ENCODE measurements at regions not wholly inside any gene's neighbourhood (a gene's known extent, or its start where the extent isn't known, plus 50 kb on each side); places are given as distances from the start of the nearest gene placed in this dataset.

DNA sequence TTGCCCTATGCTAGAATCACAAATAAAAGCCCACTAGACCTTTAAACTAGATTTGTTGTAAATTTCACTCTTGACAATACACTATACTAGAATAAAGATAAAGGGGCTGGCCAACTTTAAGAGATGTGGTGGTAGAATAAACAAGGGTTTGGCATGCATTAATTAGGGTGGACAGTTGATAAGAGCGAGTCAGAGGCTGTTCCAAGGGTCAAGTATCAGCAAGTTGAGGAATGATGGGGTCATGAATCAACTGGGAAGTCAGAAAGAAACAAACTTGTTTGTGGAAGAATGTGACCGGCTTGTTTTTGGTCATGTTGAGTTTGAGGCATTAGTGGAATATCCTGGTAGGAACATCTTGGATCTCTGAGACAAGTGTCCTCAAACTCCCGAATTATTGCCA, 398.3 kb upstream of the TNP1 start:
- DNase-seq: no peak

DNA sequence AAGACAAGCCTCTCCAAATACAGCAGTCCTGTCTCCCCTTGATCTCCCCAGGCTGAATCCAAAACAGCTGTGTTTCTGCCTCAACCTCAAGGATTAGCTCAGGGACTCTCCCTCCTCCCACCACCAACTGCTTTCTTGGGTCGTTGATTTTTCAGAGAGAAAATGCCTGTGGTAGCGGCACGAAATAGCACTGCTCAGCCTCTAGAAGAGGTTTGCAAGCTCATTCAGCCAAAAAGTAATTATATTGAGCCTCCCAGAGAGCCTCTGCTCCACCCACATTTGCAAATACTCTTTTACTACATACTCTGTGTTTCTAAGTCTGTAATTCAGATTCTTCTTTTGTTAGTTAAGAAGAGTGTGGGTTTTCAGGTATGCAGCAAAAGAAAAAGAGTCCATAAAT, 396.4 kb upstream of the TNP1 start:
- DNase-seq: no peak

DNA sequence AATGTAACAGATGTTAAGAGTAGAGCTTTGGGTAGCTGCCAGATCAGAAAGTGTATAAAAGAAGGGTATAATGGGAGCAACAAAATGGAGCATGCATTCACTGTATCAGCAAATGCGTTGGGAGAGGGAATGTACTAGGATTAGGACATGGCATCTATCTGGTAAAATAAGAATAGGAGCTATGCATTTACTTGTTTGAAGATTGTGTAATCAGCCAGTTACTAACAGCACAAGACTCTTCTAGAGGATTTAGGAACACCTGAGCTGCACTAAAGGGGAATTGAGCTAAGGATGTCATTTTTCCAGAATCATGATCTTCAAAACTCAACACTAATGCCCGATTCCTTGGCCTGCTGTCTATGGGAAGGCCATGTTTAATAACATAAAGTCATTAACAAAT, 394.2 kb upstream of the TNP1 start:
- no peak for DNase-seq

DNA sequence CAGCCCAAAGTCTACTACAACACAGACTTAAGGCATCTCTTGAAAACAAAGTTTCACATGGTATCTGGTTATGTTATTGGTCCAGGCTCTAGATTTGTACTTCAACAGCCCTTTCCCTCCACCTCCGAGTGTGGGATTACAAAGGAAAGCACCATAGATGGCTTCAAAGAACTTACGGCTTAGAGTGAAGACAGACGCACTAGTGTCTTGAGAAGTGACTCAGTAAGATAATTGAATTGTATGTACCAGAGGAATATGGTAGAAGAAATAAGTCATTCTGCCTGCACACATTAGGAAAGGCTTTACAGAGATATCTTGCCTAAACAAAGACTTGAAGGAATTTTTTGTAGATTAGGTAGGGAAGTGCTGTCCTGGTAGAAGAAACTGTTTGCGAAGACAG, 392.3 kb upstream of the TNP1 start:
- no peak for DNase-seq

DNA sequence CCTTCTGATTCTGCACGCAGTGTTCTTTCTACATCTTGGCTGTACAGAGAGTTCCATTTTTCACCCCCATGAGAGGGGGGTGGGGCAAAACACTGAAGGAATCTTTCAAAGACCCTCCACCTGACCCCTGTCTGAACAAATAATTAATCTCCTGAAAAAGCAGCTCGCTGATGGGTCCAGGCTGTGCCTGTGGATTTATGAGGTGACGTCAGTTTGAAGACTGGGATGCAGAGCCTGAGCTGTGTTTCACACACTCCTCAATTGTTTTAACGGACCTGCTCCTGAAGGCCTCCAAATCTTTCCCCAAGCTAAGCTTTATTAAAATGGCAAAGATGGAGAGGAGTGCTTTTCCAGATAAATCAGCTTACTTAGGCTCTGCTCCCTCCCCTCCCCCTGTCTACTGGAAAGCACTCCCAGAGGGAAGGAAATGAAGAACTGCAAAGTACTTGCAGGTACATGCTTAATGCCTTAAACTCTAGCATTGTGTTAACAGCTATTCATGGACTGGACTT, 390.2 kb upstream of the TNP1 start:
- DNase-seq: no peak

DNA sequence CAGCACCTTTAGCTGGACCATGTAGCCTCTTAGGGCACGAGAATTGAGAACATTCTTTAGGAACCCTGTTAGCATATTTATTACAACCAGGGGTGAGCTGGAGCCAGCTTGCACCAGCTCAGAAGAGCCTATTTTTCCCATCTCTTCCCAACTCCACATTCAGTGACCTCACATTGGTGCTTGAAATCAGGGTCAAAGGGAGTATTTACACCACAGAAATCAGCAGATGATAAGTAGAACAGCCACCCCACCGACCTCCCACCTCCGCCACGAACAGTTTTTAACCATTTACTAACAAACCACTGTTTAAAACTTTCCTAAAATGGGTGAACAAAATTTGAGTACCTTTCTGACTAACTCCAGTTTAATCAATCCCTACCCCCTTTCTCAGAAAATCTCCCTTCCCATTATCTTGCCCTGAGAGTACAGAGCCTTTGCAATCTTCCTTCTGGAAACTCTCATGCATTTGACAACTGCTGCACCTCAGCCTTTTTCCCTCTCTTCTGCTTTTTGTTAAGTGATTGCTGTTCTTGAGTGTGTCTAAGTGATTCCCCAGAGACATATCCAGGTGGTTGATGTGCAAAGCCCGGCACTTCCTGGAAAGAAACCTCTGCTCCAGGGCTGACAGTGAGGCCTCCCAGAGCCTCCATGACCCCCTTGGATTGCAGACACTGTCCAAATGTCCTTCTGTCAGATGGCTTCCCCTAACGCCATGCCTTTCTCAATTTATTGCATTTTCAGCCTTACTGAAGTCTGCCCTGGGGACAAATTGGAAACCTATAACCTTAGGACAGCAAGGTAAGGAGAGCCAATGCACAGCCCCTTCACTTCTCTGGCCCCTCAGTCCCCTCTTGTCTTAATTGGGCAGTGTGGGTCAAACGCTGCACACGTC, 389.5 kb upstream of the TNP1 start:
- DNase-seq: no peak

DNA sequence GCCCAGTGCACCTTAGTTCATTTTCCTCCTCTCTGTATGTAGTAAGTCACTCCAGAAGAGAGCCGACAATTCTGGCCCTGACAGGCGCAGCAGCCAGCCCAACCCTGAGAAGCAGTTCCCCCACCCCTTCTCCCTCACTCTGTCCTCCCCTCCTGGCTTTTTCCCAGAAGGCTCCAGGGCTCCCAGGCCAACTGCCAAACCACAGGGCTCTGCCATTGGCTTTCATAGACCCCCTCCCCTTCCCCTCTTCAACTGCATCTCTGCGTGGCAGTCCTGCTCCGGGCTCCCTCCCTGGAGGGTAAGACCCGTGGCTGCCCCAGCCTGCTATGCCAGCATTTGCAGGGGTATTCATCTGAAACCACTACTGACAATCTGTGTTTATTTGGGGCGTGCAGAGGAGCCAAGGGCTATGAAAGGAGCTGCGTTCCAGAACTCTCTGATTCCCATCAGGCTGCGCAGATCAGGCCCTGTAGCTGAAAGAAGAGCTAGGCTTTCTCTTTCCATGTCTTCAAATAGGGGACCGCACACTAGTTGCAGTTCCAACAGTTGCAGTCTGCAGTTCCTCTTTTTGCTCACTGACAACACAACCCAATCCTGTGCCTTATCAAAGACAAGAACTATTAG, 388.6 kb upstream of the TNP1 start:
- no peak for DNase-seq

DNA sequence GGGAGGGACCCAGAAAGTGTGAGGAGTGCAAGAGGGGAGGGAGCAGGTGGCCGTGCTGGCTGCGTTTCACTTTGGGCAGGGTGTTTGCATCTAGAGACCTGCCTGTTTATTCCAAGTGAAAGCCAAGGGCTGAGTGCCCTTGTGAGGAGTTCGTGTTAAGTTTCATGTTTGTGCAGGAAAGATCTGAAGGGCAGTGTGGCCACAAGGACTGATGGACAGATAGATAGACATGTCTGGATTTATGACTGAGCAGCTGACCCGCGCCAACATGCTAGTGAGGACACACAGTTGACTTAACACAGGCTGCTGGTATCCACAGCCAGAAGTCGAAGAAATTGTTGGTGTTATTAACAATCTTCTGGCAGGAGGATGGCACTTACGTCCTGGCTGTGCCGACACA, 387.6 kb upstream of the TNP1 start:
- no peak for DNase-seq

DNA sequence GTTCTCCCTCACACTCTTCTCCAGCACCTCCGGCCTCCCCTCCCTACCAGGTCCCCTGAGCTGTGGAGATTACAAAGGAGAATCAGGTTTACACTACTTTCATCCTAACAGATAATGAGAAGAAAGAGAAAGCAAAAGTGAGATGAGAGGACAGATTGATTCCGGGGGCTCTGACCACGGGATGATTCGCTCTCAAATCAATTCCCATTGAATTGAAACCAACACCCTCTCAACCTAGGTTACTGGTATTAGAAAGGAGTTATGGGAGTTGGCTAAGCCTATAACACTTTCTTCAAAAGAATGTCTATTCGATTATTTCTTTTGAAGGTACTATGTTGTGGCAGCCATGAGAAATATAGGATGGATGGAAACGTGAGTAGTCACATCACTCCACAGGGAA, 386.2 kb upstream of the TNP1 start:
- DNase-seq: no peak

DNA sequence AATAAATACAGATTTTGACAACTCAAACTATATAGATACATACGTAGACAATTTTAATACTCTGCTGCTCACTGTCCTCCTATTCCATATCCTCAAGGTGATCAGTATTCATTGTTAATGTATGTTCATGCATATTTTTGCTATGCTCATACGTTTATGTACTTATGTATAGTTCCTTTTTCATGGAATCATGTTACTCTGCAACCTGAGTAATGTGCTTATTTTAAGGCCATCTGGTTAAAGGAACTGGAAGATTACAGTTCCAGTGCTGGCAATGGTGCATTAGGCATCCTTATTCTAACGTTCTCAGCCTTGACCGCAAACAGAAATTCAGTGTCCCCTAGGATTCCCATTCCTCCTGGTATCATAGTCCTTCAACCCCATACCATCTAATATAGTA, 385.0 kb upstream of the TNP1 start:
- no peak for DNase-seq

DNA sequence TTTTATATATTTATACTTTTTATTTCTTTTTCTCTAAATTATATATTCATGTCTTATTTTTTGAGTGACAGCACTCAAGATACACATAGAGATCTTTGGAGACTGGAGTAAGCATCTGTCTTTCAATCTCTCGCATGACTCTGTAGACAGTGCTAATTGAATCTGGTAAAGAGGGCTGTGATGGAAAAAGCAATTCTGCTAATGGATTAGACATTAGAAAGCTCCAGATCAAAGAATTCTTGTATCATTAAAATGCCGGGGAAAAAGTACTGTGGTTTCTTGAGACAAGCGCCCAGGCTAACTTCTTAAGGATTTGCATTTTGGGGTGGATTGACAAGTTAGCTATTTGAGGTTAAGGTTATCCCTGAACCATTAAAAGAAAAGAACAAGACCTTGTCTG, 383.1 kb upstream of the TNP1 start:
- DNase-seq: no peak

DNA sequence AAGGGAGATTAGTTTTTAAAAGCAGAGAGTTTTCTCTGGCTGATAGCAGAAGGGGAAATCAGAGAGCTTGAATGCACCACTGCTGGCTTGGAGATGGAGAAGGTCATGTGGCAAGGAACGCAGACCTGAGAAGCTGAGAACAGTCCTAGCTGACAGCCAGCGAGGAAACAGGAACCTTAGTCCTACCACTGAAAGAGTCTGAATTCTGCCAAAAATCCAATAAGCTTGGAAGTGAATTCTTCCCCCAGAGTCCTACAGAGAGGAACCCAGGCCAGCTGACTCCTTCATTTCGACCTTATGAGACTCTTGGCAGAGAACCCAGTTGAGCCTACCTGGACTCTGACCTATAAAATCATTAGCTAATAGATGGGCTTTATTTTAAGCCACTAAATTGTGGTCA, 371.9 kb upstream of the TNP1 start:
- no peak for DNase-seq

DNA sequence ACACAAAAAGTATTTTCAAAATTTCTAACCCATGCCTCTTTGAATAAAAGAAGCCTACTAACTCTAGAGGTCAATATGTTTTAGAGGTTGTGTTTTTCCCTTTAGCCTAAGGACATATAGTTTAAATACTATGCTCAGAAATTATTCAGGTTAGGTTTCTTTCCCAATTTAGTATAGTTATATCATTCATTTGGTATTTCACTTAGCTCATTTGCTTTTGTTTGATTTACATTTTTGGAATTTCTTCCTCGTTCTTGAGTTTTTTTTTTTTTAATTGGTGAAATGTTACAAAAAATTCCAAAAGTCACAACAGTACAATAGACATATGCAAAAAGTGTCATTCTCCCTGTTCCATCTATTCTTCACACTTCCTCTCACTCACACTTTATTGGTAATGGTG, 371.3 kb upstream of the TNP1 start:
- DNase-seq: no peak

DNA sequence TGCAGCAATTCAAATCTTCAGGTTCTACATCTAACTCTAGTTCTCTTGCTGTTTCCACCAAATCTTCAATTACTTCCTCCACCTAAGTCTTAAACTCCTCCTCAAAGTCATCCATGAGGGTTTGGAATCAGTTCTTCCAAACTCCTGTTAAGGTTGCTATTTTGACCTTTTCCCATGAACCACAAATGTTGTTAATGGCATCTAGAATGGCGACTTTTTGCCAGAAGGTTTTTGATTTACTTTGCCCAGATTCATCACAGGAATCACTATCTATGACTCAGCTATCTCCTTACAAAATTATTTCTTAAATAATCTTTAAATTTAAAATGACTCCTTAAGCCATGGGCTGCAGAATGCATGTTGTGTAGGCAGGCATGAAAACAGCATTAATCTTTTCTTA, 368.9 kb upstream of the TNP1 start:
- no peak for DNase-seq

DNA sequence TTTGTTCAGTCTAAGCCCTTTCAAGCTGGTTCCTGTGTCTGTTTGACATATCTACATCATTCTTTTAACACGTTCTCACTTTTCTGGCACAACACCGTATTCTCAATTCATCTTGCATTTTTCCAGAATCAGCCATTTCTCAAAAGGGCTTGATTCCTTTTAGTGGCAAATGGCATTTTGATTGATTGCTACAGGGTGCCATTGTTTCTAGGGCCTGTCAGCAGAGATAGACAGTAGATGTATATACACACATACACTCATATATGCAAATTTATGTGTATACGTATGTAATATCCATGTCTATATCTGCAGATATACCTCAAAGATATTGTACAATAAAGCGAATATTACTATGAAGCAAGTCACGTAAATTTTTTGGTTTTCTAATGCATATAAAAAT, 367.9 kb upstream of the TNP1 start:
- DNase-seq: no peak

DNA sequence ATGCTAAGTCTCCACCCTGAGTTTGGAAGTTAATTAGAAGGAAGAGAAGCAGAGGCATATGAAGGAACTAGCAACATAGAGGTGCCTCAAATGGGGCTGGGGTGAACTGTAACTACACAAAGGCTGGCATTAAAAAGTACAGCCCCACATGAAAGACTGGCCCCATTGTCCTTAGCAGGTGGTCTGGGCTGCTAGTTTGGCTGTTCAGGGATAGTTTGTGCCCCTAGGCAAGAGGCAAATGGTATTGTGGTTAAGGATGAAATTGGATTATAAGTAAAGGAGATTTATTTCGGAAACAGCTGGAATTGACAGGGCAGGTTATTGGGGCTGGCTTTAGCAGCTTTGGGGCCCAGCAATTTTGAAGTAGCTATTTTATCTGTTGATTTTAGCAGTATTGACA, 365.7 kb upstream of the TNP1 start:
- no peak for DNase-seq

DNA sequence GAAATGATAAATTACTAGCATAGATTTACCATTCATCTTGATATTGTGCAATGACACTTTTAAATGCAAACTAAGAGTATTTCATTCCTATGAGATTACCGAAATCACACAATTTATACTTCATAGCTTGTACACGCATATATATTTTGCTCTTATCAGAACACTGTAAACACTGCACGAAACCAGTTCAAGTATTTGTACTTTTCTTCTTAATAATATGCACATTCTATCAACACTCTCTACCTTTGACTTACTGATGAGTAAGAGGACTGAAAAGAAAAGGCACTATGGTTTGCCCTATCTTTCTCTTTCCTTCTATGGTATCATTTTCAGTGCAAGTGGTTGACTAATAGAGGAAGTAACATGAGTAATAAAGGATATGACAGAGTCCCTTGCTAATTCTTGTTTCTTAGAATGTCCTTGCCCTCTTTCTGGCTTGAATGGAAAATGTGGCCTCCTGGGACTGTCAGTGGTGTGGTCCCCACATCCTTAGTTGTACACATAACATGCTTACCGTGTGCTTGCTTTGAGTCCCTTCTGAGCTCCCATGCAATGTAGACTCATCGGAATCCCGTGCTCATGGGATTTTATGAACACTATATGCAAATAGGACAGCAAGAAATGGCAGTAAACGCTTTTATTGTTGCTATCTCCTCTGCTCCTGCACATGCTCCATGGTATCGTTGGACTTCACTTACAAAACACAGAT, 363.5 kb upstream of the TNP1 start:
- no peak for DNase-seq

DNA sequence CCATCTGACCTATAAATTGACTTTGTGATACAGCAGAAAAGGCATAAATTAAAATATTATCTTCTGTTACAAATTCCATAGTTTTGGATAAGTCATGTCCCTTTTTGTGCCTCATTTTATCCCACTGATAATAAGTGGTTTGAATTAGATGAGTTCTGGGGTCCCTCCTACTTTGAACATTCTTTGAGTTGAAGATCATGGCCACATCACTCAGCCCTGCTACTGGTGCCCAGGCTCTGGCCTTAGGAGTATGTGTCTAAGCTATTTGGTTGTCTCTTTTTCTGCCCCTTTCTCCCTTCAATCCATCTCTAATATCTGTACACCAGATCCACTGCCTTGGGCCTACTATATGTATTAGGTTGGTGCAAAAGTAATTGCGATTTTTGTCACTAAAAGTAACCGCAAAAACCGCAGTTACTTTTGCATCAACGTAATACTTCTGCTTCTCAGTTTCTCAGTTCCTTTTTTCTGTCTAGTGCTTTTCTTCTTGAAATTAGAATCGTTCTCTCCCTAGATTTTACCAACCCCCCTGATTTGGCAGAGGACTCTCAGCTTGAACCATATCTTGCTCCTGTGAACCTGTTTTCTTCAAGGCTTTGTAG, 362.5 kb upstream of the TNP1 start:
- DNase-seq: no peak

DNA sequence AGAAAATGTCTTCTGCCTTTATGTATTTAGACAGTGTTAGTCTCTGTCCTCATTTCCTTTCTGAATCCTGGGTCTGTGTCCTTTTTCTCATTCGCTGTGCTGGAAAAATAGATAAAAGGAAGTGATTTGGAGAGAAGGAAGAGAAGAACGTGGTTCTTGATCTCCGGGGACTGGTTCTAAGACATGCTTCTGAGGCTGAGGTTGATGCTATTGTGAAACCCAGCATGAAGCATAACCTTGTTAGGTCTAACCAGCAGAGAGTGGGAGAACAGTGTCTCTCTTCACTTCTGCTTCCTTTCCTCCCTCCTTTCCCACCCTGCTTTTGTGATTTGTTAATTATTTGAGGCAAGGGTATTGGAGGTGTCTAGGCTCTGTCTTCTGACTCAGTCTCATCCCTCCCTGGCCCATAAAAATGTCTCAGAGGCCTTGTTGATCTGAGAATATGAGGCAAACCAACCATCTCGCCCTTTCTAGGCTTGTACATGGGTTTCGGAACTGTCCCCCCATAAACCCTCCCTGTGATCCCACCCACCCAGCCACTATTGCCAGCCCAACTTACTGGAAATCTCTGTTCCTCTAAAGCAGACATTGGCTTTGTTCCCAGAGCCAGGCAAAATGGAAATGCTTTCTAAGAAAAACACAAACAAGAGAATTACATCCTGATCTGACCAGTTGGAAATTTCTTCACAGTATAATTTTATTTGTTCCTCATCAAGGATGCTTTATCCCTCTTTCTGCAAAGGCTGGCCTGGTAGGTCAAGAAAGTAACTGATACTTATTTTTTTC, 360.6 kb upstream of the TNP1 start:
- DNase-seq: no peak

DNA sequence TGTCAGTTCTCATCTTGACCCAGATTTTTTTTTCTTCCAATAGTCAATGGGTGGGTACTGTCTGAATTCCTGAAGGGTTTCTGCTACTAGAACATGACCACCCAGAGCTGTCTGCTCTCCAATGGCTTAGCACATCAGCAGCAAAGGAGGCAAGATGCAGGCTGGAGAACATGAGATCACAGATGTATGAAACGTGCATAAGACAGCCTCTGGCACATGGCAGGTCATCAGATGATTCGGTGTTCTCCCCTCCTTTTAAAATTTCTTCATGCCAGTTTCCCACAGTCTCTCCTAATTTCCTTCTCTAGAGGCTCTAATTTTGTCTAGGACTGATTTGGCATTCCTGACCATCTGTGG, 359.3 kb upstream of the TNP1 start:
- no peak for DNase-seq

DNA sequence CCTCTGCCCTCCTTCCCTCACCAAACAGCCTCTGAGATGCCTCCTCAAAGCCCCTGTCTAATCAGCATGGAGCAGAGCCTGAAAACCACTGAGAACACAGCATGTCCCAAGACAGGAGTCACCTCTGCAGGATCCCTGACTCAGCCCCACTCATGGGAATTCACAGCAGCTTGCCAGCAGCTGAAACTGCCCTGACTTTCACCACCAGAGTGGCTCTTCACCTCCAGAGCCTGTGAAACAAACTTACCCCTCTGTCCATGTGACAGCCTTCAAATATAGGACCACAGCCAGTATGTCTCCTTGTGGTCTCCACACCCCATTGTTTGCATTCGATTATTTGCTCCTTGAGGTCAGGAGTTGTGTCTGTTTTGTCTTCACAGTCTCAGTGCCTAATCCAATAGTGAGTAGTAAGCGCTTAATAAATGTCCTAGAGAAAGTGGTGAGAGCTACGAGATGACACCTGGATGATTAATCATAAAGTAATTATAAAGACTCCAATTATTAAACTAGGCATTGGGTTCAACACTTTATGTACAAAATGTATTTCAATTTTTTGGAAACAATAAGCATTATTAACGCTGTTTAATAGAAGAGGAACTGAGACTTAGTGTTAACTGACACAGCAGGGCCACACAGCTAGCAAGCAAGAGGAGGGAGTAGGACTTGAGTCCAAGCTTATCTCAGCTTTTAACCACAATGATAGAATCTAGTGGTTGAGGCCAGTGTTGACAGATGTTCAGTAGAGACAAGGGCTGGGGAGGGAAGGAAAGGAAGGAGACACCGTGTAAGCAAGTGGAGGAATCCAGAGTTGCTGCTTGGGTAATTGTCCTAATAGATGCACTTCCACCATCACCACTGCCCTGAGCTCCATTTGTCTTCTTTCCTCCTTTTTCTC, 358.7 kb upstream of the TNP1 start:
- DNase-seq: no peak

DNA sequence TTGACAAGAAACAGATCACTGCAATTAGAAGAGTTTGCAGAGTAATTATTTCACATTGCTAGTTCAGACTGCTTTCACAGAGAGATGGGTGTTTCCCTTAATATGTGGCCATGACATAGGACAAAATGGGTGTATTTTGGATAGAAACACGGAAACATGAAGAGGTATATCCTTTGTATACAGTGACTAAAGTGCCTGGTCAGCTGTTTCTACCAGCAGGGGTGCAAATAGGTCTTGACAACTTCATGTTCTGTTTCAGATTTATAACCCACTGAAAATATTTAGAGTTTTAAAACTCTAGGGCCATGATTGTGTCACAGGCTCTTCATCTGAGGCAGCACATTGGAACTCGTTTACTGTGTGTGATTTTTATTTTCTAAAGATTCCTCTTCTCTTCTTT, 357.1 kb upstream of the TNP1 start:
- no peak for DNase-seq

Data from NCI-H774 (cell line).